Caco-2 (cell line): ENCODE measurements at regions not wholly inside any gene's neighbourhood (a gene's known extent, or its start where the extent isn't known, plus 50 kb on each side); places are given as distances from the start of the nearest gene placed in this dataset.

ENCODE experiments used
- BruUV-seq: library from RNA; stranded (reverse); fragments of 400-500 nt; replicated peaks from 2 replicates; lab custom pipeline; 2021; lab: Mats Ljungman, UMichigan
- CTCF ChIA-PET: fragments of 300-600 bp; sonication (Branson Sonifier 250); formaldehyde crosslinking; loops from one replicate; lab custom pipeline; 2022; ENCODE audit warnings: antibody characterized with exemption; lab: Charles Lee
- POLR2A ChIA-PET: fragments of 300-600 bp; sonication (Branson Sonifier 250); formaldehyde crosslinking; loops from one replicate; lab custom pipeline; 2022; ENCODE audit warnings: antibody characterized with exemption; lab: Charles Lee
- DNase-seq, 2 experiments: peaks; one replicate each; pipeline versions ENCODE4 v3.0.0 to v3.0.0-alpha.2; 2020 to 2022
- H3K27me3 ChIP-seq: replicated peaks from 2 replicates; pipeline ENCODE4 v1.6.0; 2011; ENCODE audit warnings: low read length; ENCODE audit not compliant: control insufficient read depth, insufficient read depth
- H3K36me3 ChIP-seq: 2 replicates; pipeline ENCODE4 v1.5.1; 2011; ENCODE audit warnings: low read length; ENCODE audit not compliant: control insufficient read depth, insufficient read depth
- H3K4me1 ChIP-seq: fragments of 250-450 bp; sonication (Bioruptor Pico); 2 replicates; pipeline ENCODE4 v1.5.1; 2020; ENCODE audit warnings: mild to moderate bottlenecking
- H3K4me3 ChIP-seq: 2 replicates; pipeline ENCODE4 v1.5.1; 2011; ENCODE audit warnings: low read depth, mild to moderate bottlenecking, control low read depth, low read length
- H3K9me3 ChIP-seq: fragments of 250-450 bp; sonication (Bioruptor Pico); 2 replicates; pipeline ENCODE4 v1.5.1; 2020; ENCODE audit warnings: mild to moderate bottlenecking, moderate library complexity
- H3K27ac Mint-ChIP-seq: one replicate; pipeline ENCODE4 v1.8.0; 2022; ENCODE audit warnings: mixed read lengths; ENCODE audit not compliant: unreplicated experiment
- H3K27me3 Mint-ChIP-seq: one replicate; pipeline ENCODE4 v1.8.0; 2022; ENCODE audit warnings: mixed read lengths; ENCODE audit not compliant: insufficient read depth, unreplicated experiment
- H3K36me3 Mint-ChIP-seq: one replicate; pipeline ENCODE4 v1.8.0; 2022; ENCODE audit warnings: mild to moderate bottlenecking, mixed read lengths; ENCODE audit not compliant: insufficient read depth, unreplicated experiment
- H3K4me1 Mint-ChIP-seq: one replicate; pipeline ENCODE4 v1.8.0; 2022; ENCODE audit warnings: low read depth, mixed read lengths; ENCODE audit not compliant: unreplicated experiment
- H3K4me3 Mint-ChIP-seq: one replicate; pipeline ENCODE4 v1.8.0; 2022; ENCODE audit warnings: mild to moderate bottlenecking, moderate library complexity, mixed read lengths; ENCODE audit not compliant: unreplicated experiment
- H3K9me3 Mint-ChIP-seq: one replicate; pipeline ENCODE4 v1.8.0; 2022; ENCODE audit warnings: mixed read lengths; ENCODE audit not compliant: unreplicated experiment
- intact Hi-C: fragments of 100-400 bp; cut with micrococcal nuclease; formaldehyde crosslinking; loops from one replicate; pipeline ENCODE4 v1.10.0; 2022; ENCODE audit not compliant: unreplicated experiment
- TF ChIP-seq, protein P1 (sequence below), 2 experiments: fragments of 200-600 bp in 1 of 2; IDR thresholded peaks; 1 replicate in 1 of 2; 2 replicates in 1 of 2; pipeline versions ENCODE4 v1.5.1 to v1.8.0; 2011 to 2022; ENCODE audit warnings: antibody characterized with exemption in 1 of 2, control low read depth in 1 of 2, inconsistent platforms in 1 of 2, low read depth in 1 of 2, low read length in 1 of 2, mild to moderate bottlenecking in 1 of 2, moderate library complexity in 1 of 2; ENCODE audit not compliant: insufficient read depth in 1 of 2, severe bottlenecking in 1 of 2, unreplicated experiment in 1 of 2

DNA sequence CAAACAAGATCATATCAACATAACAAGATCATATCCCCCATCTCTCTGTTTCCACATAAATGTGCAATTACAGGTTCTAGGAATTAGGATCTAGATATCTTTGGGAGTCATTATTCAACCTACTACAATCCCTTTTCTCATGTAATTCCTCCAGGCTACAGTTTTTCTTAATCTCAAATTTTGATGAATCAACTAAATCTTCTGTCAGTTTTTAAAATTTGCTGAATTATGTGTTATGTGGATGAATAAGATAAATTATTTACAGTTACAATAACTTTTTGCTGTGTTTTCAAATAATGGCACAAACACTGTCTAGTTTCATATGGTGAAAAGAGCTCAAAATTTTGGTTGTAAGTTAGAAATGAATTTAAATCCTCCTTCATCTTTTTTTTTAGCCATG lies 405.8 kb downstream of the FAM170A start:
- no peak overlapping the region for H3K4me3 Mint-ChIP-seq
- no peaks in the 10 kb centered on the region for H3K27me3 ChIP-seq
- TF ChIP-seq, protein P1, sequence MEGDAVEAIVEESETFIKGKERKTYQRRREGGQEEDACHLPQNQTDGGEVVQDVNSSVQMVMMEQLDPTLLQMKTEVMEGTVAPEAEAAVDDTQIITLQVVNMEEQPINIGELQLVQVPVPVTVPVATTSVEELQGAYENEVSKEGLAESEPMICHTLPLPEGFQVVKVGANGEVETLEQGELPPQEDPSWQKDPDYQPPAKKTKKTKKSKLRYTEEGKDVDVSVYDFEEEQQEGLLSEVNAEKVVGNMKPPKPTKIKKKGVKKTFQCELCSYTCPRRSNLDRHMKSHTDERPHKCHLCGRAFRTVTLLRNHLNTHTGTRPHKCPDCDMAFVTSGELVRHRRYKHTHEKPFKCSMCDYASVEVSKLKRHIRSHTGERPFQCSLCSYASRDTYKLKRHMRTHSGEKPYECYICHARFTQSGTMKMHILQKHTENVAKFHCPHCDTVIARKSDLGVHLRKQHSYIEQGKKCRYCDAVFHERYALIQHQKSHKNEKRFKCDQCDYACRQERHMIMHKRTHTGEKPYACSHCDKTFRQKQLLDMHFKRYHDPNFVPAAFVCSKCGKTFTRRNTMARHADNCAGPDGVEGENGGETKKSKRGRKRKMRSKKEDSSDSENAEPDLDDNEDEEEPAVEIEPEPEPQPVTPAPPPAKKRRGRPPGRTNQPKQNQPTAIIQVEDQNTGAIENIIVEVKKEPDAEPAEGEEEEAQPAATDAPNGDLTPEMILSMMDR (IDR thresholded peaks at IDR 0.05; ENCODE audit: insufficient read depth in 1 of 2, low read depth in 1 of 2, low read length in 1 of 2, severe bottlenecking in 1 of 2, unreplicated experiment in 1 of 2) = no peak
- intact Hi-C loops = no loop called here
- H3K36me3 ChIP-seq = no peaks in the 10 kb centered on the region
- no peaks in the 10 kb centered on the region for H3K9me3 Mint-ChIP-seq
- H3K9me3 ChIP-seq = no peaks in the 10 kb centered on the region
- ChIA-PET CTCF (no interaction called here), POLR2A (no interaction called here)
- no peaks in the 10 kb centered on the region for H3K36me3 Mint-ChIP-seq
- no peaks in the 10 kb centered on the region for H3K4me1 ChIP-seq
- H3K27ac Mint-ChIP-seq = no peak overlapping the region
- H3K4me3 ChIP-seq = no peak overlapping the region
- no peaks in the 10 kb centered on the region for H3K27me3 Mint-ChIP-seq
- DNase-seq = no peak
- no peaks in the 10 kb centered on the region for H3K4me1 Mint-ChIP-seq
- no TSS peak for BruUV-seq

DNA sequence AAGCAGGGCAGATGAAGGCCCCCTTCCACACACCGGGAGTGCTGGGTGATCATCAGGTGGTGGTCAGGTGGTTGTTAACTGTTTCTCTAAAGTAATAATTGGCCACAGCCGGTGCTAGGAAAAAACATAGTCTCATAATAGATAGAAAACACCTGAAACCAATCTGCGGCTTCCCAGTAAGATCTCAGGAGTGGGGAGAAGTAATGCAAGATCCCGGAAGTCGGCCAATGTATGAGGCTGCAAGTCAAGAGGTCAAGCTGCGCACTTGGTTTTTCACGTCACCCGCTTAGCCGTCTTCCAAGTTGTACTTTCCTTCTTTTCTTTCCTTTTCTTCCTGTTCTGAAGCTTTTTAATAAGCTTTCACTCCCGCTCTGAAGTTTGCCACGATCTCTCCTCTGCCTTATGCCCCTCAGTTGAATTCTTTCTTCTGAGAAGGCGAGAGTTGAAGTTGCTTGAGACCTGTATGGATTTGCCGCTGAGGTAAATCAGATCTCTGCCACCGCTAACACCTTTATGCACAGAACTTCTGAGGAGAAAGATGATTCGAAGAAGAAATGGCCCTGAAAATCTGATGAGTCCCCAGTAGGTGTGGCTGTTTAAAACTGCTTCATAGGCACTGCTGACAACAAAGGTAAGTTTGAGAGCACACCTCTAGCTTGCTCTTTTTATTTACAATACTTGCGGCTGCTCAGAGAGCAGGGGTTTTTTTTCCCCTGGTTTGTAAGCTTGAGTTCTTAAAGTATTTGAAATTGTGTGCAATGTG lies 406.6 kb downstream of the FAM170A start:
- BruUV-seq = no TSS peak
- no peak overlapping the region for H3K27ac Mint-ChIP-seq
- H3K4me1 ChIP-seq = no peaks in the 10 kb centered on the region

DNA sequence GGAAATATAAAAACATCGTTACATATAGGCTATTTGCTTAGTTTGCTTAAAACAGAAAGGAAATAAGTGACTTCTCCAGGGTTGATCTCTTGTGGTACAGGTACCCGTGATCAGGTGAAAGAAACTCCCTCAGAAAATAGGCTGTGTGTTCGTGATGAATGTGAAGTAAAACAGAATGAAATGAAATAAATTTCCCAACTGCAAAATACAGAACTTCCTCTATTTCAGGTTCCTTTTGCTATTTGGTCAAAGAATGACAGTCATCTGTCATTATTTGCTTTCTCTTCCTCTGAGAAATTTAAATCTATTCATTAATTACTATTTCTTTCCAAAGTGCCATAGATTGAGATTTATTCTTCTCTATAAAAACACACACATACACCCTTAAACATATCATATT lies 408.1 kb downstream of the FAM170A start:
- TF ChIP-seq, protein P1 (IDR thresholded peaks at IDR 0.05; ENCODE audit: insufficient read depth in 1 of 2, low read depth in 1 of 2, low read length in 1 of 2, severe bottlenecking in 1 of 2, unreplicated experiment in 1 of 2) = no peak
- no peaks in the 10 kb centered on the region for H3K36me3 Mint-ChIP-seq
- no TSS peak for BruUV-seq
- DNase-seq = no peak
- H3K4me1 Mint-ChIP-seq = no peaks in the 10 kb centered on the region
- Histone ChIP-seq H3K36me3 (no peaks in the 10 kb centered on the region), H3K4me3 (no peak overlapping the region), H3K9me3 (no peaks in the 10 kb centered on the region), H3K27me3 (no peaks in the 10 kb centered on the region), H3K4me1 (no peaks in the 10 kb centered on the region)
- H3K27ac Mint-ChIP-seq = no peak overlapping the region
- intact Hi-C loops = no loop called here
- CTCF ChIA-PET = no interaction called here
- no peak overlapping the region for H3K4me3 Mint-ChIP-seq
- POLR2A ChIA-PET = no interaction called here
- no peaks in the 10 kb centered on the region for H3K9me3 Mint-ChIP-seq
- H3K27me3 Mint-ChIP-seq = no peaks in the 10 kb centered on the region

More for the DNA sequence above, 406.6 kb downstream of the FAM170A start:
- Mint-ChIP-seq H3K27me3 (no peaks in the 10 kb centered on the region), H3K36me3 (no peaks in the 10 kb centered on the region), H3K4me1 (no peaks in the 10 kb centered on the region), H3K9me3 (no peaks in the 10 kb centered on the region), H3K4me3 (no peak overlapping the region)
- no peaks in the 10 kb centered on the region for H3K9me3 ChIP-seq
- ChIA-PET CTCF (no interaction called here), POLR2A (no interaction called here)
- intact Hi-C loops = no loop called here
- H3K36me3 ChIP-seq = no peaks in the 10 kb centered on the region
- DNase-seq = no peak
- TF ChIP-seq, protein P1 (IDR thresholded peaks at IDR 0.05; ENCODE audit: insufficient read depth in 1 of 2, low read depth in 1 of 2, low read length in 1 of 2, severe bottlenecking in 1 of 2, unreplicated experiment in 1 of 2) = no peak
- no peak overlapping the region for H3K4me3 ChIP-seq
- no peaks in the 10 kb centered on the region for H3K27me3 ChIP-seq
